HG02970 (cell line): ENCODE measurements at regions not wholly inside any gene's neighbourhood (a gene's known extent, or its start where the extent isn't known, plus 50 kb on each side); places are given as distances from the start of the nearest gene placed in this dataset.

Experiments
- ATAC-seq: cut with Tn5 transposase; IDR thresholded peaks from one replicate; pipeline ENCODE4 v1.9.1; 2021; ENCODE audit warnings: mild to moderate bottlenecking, moderate library complexity, moderate number of reproducible peaks; ENCODE audit not compliant: unreplicated experiment, low FRiP score

DNA sequence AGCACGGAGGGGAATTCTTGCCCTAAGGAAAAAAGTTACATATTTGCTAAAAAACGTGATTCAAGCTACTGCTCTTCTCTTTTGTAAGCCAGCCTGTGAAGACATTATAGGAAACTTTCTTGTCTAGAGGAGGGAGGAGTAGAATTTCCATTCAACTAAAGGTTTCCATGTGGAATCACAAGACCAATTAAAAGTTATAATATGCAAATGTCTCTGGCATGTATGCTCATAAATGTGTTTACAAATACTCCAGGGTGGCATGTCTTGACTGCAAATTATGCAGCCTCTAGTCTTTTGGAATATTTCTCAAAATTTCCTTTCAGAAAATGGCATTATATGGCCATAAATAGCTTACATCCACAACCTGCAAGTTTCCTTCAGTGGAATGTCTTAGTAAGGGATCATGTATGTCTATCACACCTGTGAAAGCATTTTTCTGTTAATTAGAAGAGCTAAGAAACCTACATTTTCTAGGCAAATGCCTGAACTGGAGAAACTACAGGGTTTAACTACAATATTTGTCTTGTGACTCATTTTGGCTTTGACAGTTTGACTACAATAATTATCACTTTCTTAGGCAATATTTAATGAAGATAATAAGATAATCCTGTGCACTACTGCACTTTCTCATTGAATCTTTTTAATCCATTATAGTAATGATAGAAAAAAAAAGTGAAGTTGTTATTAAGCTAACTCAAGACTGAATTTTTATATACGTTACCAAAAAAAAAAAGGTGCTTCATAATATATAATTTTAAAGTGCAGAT, 111.1 kb upstream of the C10orf90 start:
- ATAC-seq, result no peak

DNA sequence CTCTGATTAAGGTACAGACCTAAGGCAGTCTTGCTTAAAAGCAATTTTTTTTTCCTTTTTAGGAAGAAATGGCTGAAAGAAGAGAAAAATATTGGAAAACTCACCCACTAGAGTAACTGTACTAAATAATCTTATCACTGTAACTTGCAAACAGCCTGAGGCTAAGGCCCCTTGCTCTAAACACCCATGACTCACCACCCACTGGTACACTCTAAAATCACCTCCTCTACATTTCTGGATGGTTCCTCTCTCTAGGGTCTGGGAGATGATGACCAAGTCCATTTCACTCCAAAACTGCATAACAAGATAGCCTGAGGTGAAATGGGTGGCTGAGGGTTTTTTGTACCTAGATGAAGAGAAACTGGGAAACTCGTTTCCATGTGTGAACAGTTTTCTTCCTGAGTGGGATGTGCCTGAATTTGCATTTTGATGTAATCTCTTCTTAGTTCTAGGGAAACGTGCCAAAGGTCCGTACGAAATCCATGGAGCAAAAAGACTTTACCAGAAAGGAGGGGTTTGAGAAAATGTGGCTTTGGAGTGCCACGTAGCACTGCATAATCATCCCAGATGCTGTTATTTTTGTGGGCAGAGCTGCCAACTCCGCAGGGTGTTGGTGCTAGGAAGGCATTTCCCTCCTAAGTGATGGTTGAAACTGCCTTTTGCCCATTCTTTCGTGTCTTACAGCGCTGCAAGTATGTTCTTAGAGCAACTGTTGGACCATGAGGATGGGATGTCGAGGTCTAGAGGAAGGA, 113.5 kb upstream of the C10orf90 start:
- no peak for ATAC-seq

DNA sequence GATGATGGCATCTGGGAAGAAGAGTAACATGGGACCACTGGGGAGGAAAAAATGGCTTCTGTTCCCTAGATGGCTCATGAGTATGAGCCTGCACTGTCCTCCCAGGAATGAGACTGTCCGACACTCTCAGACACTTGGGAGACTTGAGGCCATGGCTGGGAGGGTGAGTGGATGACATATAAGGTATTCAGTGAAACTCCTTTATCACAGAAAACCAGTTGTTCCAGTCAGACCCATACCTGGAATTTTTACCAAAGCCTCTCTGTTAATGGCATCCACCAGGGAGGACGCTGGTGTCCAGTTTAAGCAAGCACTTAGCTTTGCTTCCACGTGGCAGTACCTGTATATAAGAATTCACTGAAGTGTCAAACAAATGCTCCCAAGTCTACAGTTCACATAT, 116.7 kb upstream of the C10orf90 start:
- no peak for ATAC-seq

DNA sequence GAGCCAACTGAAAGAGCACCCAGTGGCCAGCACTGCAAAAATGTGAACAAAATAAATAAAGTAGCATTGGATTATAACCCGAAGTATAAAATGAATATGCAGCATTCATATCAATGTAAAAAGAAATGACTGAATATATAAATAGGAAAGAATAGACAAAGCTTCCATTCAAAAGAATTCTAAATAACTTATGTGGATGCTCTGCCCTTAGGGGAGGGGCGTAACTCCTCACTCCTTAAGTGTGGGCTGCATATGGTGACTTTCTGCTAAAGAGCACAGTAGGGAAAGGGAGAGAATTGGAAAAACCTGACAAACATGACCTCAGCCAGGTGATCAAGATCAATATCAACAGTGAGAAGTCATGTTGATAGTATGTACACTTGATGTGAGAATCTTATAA, 109.9 kb upstream of the DOCK1 start:
- no peak for ATAC-seq

DNA sequence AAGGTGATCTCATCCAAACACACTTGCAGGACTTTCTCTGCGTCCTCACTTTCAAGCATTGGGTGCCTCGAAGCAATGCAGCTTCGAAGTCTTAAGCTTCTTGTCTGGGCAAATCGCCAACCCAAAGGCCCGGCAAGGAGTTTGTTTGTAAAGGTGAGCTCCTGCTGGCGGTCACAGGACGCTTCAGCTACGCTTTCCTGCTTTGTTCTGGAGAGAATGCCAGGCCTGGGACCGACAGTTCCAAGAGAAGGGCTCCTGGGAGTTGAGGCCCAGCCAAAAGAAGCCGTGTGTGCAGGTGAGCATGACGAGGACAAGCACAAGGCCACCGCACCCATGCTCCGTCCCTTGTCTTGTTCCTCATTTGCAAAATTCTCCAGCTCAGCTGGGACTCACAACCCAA, 106.6 kb upstream of the DOCK1 start:
- ATAC-seq, result no peak

DNA sequence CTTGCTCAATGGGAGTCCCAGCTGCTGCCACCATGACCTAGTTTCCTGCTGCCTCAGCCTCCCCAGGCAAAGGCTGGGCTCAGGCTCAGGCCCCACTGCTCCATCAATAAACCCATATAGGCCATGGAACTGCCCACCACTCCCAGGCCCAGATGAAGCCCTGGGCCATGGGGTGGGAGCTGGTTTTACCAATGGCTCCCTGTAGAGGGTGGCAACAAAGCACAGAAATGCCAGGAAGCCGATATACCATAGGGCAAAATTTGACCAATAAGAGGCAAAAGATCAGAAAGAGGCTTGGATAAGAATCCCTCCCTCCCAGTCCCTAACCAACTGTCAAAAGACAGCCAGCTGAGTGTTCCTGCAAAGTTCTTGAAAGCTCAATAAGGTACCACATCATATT, 101.8 kb upstream of the DOCK1 start:
- ATAC-seq, result no peak

DNA sequence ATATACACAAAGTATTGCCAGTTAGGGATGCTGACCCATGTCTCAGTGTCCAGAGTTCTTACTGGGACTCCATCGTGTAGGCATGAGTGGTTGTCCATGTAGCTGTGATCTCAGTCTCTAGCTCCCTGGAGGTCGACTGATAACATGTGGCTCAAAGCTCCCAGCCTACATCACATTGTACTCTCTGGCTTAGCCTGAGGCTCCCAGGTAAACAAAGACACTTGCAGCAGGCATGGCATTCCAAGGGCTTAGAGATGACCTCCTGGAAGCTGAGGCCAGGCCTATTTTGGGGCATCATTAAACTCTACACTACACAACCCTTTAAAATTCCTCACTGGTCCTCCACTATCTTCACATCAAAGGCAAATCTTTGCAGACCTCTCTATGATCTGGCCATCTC, 100.8 kb upstream of the DOCK1 start:
- no peak for ATAC-seq

DNA sequence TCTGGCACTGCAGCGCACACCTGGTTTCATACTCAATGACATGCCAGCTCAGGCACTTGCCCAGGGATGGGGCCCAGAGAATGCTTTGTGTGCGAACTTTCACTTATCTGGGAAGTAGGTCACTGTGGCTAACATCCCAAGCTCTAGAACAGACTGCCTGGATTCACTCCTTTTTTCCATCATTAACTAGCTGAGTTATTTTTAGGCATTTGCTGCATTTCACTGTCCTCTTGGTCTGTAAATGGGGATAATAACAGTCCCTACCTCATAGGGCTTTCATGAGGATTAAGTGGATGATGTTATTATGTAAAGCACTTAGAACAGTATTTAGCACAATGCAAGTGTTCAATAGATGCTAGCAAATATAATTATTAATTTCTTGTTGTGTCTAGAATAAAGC, 98.7 kb upstream of the DOCK1 start:
- ATAC-seq, result no peak

DNA sequence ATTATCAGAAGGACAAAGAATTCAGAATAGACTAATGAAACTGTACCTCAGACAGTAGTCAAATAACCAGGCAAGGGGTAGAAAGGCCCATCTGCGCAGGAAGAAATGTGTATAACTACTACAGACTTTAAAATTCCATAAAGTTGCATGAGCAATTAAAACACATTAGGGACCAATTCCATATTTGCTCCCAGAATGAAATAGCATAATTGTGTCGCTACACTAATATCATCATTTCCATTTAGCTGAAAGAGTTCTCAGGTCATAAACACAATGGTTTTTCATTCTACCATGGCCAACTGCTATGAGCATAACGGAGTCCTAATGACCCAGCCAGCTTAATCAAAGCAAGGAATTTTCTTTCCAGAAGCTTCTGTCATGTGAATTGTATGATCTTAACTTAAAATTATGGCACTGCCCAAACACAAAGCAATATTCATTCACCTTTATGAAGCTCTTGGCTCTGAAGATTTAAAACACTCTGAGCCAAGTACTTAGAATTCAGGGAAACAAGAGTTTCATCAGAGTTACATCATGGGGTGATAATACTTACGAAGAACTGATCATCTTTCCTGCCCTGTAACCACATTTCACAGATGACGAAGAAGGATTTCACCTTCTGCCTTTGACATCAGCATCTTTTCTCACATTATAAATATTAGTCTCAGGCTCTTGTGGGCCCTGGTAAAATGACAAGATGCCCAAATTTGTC, 98.1 kb upstream of the DOCK1 start:
- no peak for ATAC-seq

DNA sequence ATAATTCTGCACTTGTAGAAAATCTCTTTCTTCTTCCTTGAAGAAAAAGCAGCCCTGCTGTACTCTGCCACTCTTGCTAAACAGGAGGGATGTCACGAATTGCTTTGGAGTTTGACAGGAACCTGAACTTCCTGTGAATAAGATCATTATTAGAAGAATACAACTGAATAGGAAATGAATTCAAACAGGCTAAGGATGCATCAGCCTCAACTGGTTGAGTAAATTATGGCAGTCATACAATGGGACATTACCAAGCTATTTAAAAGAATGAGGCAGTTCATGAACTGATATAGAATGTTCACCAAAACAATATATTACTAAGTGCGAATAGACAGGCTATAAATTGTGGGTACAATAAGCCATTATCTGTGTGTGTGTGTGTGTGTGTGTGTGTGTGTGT, 97.1 kb upstream of the DOCK1 start:
- ATAC-seq, result no peak

DNA sequence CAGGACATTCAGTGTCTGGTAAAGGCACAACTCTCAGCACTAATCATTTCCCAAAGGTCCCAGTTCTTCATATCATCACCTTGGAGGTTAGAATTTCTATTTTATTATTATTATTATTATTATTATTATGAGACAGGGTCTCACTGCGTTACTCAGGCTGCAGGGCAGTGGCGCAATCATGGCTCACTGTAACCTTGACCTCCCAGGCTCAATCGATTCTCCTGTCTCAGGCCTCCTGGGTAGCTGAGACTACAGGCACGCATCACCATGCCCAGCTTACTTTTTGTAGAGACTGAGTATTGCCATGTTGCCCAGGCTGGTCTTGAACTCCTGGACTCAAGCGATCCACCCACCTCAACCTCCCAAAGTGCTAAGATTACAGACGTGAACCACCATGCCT, 91.8 kb upstream of the DOCK1 start:
- ATAC-seq, result no peak

DNA sequence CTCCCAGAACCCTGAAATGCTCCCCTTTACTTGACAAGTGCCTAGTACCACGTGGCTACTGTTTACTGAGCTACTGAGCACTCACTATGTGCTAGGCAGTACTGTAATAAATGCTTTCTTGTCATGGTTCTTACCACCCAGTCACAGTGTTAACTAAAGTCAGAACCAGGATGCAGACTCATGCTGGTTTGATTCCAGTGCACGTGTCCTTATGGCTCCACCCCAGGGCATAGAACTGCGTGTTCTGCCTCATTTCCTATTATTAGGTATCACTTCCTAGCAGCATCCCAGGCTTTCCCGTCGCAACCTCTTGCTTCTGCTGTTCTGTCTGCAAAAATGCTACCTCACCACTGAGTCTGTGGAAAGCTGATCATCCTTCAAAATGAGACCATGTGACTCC, 71.7 kb upstream of the DOCK1 start:
- ATAC-seq, result no peak

DNA sequence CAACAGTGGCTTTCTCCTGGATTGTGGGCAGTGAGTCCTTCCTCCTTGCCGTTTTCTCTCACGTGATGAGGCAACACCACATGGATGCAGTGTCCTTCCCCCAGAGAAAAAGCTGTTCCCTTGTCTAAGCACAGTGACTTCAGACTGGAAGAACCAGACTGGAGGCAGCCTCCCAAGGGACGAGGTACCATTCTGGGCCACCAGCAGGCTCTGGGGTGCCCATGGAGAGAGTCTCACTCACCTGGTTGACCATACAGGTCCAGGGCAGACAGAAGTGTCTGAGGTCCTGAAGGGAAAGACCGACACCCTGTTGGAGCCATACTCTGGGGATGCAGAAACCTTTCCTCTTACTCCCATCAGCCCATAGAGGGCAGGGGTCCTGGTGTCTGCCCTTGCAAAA, 69.2 kb upstream of the DOCK1 start:
- ATAC-seq, result no peak

DNA sequence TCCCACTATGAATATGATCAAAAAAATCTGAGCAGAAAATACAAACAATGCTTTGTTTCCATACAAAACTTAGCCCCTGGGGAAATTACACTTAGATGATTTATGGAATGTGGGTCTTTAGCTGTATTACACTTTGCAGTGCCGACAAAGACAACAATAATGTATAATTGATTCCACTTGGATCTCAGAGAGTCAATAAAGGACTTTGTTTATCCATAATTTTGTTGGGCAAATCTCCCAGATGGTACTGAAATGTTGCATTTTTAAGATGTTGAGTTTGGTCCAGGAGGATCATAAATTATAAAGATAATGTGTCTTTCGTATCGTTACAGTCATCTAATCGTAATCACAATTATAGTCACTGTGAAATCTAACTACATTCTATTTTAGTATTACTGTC, 66.9 kb upstream of the DOCK1 start:
- ATAC-seq, result no peak

DNA sequence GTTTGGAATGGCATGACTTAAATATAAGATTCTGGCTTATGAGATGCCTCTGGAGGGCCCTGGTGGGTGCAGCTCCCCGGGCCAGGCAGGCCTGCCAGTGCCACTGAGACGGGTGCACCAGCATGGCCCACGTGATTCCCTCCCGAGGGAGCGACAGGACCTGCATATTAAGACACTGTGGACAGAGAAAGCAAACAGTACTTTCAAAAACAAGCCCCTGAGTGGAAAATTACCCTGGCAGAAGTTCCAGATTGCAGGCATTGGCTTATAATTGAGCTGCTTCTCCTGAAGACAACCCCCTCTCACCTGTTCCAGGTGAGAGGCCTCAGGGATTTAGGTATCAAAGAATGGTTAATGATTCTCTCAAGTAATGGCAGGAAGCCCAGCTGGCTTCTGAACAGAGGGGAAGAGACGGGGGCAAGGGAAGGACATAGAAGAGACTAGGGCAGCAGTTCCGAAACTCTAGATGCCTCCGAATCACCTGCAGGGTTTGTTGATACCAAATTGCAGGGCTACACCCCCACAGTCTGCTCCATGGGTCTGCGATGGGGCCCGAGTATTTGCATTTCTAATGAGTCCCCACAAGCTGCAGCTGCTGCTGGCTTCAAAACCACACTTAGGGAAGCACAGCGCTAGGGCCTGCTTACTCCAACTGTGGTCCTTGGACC, 66.0 kb upstream of the DOCK1 start:
- ATAC-seq, result no peak

DNA sequence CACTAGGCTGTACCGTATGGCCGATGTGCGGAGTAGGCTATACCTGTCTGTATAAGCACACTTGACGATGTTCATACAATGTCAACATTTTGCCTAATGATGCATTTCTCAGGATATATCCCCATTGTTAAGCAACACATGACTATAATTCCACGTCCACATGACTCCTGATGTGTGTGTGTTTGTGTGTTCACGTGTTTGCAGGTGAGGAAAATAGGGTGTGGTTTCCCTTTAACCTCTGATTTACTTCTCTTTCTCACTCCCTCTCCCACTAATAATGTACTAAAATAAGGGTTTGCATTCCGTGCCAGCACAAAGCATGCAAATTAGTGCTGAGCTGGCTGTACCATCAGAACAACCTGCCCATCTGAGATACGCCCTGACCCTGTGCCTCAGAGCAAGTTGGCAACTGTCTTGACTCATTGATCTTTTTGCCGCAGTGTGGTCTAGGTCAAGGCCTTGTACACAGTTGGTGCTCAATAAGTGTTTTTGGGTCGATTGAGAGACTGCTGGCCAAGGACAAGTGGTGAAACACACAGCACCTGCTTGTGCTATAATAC, 64.6 kb upstream of the DOCK1 start:
- no peak for ATAC-seq

DNA sequence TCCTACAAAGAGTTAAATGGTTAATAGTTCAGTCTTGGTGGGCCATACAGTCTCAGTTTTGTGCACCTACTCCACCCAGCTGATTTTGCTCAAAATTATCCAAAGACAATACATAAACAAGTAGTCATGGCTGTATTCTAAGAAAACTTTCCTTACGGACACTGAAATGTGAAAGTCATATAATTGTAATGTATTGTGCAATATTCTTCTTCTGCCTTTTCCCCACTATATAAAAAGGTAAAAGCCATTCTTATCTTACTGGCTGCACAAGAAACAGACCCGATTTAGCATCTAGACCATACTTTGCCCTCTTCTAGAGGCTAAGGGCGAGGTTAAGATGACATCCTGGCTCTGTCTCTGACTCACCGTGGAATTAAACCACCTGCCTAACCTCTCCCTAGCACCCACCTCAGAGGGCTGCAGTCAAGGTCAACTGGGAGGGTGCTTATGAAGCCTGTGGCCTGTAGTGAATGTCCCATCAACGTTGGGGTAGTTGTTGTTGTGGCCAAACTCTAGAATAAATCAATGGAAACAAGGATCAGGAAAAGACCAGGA, 63.8 kb upstream of the DOCK1 start:
- ATAC-seq, result no peak

DNA sequence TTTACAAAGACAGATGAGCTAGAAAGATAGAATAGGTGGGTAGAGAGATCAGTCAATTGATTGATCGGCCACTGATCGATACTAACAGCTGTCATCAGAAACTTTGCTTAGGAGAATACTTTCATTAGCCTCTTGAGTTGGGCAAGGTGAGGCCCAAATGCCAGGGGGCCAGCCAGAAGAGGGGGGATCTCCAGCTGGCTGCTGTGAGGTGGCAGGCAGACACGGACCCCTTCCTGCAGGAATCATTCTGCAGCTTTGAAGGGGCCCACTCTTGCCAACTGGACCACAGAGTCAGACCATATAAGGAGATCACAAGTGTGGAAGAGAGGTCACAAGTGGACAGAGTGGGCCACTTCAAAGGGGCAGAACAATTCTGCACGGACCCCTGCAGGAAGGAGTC, 62.9 kb upstream of the DOCK1 start:
- no peak for ATAC-seq

DNA sequence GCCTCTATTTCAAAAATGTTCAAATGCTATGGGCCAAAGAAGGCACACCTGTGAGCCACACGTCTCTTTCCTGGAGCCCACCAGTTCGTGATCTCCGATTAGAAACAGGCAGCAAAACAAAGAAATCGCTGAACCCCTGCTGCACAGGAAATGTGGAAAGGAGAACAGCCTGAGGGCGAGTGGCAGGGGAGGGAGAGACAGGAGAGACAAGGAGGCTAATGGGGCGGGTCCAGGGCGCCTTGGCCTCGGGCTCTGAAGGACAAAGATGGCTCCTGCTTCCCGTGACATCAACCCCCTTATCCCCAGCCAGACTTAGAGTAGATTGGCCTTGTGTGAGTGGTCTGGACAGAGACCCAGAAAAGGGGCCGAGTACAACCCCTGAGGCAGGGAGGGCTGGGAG, 62.4 kb upstream of the DOCK1 start:
- no peak for ATAC-seq

DNA sequence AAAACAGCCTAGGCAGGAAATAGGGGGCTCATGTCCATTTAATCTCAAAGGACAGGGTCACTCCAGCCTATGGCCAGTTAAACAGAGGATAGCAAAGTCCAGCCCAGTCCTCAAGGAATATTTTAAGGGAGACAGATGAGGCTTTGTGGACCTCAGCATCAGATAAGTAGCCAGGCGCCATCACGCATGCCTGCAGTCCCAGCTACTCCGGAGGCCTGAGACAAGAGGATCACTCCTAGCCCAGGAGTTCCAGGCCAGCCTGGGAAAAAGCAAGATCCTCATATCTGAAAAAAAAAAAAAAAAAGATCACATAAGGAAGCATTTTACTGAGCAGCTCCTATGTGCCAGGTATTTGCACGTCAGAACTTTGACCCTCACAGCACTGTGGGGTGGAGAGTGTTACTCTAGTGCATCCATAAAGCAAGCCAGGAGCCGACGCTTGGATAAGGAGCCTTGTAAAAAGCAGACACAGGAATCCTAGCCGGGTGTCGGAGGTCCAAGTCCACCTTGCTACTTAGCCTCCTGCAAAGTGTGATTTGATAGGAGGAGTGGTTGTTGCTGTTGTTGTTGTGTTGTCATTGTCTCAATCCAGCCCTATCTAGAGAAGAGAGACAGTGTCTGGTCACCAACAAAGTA, 61.8 kb upstream of the DOCK1 start:
- no peak for ATAC-seq
